MG63 (cell line): ENCODE measurements at regions not wholly inside any gene's neighbourhood (a gene's known extent, or its start where the extent isn't known, plus 50 kb on each side); places are given as distances from the start of the nearest gene placed in this dataset.

Source experiments
- DNase-seq: peaks from one replicate; pipeline ENCODE4 v3.0.0-alpha.2; 2020
- H3K27me3 ChIP-seq: fragments of 250-450 bp; sonication (Bioruptor Pico); 2 replicates; pipeline ENCODE4 v1.5.1; 2020; ENCODE audit warnings: mild to moderate bottlenecking, moderate library complexity
- H3K36me3 ChIP-seq: fragments of 250-450 bp; sonication (Bioruptor Pico); 2 replicates; pipeline ENCODE4 v1.5.1; 2020; ENCODE audit warnings: mild to moderate bottlenecking, moderate library complexity
- H3K4me3 ChIP-seq: fragments of 250-450 bp; sonication (Bioruptor Pico); 2 replicates; pipeline ENCODE4 v1.5.1; 2020; ENCODE audit warnings: mild to moderate bottlenecking, moderate library complexity
- H3K9me3 ChIP-seq: fragments of 250-450 bp; sonication (Bioruptor Pico); 2 replicates; pipeline ENCODE4 v1.5.1; 2020; ENCODE audit warnings: mild to moderate bottlenecking, moderate library complexity

DNA sequence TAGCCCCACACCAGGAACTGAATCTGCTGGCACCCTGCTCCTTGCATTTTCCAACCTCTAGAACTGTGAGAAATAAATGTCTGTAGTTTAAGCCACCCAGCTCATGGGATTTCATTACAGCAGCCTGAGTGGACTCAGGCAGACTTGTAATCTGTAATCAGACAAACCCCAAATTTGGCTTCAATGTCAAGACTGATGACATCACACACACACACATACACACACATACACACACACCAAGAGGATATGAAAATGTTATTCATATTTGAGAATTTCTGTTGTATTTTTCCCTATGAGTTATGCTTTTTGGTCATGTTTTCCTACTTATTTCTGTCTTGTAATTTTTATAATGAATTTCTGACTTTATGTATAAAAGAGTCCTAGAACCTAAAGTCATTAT lies 83.8 kb upstream of the GLI2 start:
- DNase-seq = no peak
- Histone ChIP-seq H3K4me3 (no peak overlapping the region), H3K36me3 (no peaks in the 10 kb centered on the region), H3K9me3 (peaks cover 26% of the 10 kb centered on the region), H3K27me3 (no peaks in the 10 kb centered on the region)

DNA sequence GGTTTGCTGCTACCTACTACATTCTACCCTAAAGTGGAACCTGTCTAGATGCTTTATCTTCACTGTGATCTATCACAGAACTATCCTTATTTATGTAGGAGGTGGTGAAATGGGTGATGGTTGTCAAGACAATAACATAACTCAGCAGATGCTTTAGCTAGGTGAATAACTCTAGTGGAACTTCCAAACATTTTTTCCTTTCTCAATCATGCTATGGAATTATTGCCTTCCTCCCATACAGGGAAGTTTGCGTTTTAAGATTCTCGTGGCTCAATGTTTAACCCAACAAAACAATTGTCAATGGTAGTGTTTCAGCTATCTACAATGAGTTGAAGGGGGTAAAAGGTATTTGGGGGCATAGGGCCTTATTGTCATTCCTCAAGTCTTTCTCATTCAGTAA lies 82.6 kb upstream of the GLI2 start:
- no peaks in the 10 kb centered on the region for H3K36me3 ChIP-seq
- no peaks in the 10 kb centered on the region for H3K27me3 ChIP-seq
- H3K4me3 ChIP-seq = no peak overlapping the region
- no peak for DNase-seq
- peaks cover 25% of the 10 kb centered on the region for H3K9me3 ChIP-seq

DNA sequence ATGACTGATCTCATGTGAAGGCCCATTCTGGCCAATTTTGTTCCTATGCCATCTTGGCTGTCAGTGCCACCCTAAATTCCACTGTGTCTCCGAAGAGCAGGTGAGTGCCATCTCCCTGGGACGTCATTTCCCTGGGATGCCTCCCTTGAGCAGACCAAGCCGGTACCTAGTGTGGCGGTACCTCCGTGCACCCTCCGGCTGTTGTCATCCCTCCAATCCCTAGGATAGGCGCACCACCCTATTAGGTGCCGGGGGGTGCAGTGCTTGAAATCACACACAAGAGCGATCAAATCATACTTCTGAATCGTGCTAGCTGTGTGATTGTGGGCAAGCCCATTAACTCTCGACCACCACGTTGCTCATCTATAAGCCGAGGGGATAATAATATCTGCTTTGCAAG lies 81.8 kb upstream of the GLI2 start:
- Histone ChIP-seq H3K27me3 (no peaks in the 10 kb centered on the region), H3K9me3 (peaks cover 21% of the 10 kb centered on the region)
- no peak for DNase-seq

DNA sequence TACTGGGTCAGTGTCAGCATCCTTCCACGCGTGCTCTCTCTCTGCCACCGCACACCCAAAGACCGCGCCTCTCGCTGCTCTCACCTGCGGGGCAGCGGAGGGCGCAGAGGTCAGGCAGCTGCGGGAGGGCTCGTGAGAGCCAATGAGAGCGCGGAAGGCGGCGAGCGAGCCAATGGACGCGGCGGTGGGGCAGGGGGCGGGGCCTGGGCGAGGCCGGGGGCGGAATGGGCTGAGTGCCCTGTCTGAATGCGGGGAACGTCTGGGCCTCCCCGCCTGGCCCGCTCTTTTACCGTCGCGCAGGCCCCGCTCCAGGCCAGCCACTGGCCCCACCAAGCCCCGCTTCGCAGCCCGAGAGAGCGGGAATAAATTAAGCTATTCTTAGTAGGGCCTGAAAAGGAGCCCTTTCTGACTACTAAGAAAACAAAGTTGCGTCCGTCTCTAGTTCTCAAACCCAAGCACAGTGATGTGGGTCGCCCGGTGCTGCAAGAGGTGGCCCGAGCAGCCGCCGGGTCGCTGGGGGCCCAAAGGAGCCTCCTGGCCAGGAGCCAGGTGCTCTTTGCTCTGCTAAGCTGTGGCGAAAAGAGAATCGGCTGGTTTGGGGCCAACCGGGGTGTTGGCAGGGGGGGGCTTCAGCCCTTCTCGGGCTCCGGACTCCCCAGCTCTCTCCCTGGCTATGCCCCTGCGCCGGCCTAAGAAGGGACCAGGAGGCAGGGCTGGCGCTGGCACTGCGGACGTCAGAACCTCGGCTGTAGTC lies 81.1 kb upstream of the GLI2 start:
- DNase-seq = no peak
- Histone ChIP-seq H3K9me3 (peaks cover 19% of the 10 kb centered on the region), H3K36me3 (no peaks in the 10 kb centered on the region), H3K4me3 (no peak overlapping the region), H3K27me3 (no peaks in the 10 kb centered on the region)

More for the DNA sequence above, 81.8 kb upstream of the GLI2 start:
- no peak overlapping the region for H3K4me3 ChIP-seq
- no peaks in the 10 kb centered on the region for H3K36me3 ChIP-seq

DNA sequence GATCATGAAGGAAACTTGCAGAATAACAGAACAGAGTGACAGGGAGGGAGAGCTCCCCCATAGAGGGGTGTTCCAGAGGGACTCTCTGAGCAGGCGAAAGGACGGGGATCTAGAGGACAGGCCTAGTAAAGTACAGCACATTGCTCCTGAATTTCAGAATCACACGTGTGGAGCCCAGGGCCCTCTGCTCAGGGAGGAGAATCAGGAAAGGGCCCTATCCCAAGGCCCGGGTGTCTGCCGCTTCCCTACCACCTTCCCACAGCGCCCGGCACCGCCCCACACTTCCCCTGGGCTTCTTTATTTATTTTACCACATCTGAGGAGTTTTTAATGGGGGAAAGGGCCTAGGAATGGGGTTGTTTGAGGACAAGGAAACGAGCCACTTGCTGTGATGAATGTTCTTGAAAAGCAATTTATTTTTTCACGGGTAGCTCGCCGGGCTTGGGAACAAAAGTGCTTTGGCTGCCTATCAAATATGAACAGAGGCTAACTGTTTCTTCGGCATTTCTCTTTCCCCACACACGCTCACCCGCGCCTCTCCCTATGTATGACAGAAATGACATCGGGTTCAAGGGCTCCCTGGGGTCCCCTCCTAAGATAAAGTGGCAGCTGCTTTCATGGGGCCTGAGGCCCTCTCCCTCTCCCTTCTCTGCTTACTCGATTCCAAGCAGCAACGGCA lies 79.3 kb upstream of the GLI2 start:
- Histone ChIP-seq H3K9me3 (peaks cover 5% of the 10 kb centered on the region; the same call in 1 of the 2 replicates), H3K36me3 (no peaks in the 10 kb centered on the region), H3K4me3 (no peak overlapping the region), H3K27me3 (no peaks in the 10 kb centered on the region)
- DNase-seq = no peak

DNA sequence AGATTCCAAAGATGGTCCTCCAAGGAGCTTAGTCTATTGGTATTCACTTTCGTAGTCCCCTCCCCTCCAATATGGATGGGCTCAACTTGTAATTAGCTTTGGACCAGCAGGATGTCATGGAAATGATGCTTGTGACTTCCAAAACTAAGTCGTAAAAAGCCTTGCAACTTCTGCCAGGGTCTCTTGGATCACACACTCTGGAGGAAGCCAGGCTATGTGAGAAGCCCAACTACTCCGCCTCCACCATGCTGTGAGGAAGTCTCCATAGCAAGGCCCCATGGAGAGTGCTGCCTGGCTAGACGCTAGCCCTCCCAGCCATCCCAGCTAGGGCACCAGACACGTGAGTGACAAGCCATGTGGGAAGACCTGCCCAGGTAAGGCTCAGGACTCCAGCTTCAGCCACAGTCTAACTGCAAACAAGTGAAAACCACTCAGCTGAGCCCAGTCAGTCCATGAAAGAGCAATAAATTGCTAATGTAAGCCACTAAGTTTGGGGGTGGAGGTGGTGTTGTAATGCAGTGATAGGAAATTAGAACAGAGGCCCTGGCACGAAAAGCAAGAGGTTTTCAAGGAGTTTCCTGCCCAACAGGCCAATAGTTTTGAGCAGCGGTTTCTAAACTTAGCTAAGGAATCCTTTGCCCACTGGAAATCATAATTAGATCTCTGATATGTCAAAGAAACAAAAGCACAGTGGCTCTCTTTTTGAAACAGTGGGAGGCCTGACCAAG lies 77.5 kb upstream of the GLI2 start:
- no peak overlapping the region for H3K4me3 ChIP-seq

DNA sequence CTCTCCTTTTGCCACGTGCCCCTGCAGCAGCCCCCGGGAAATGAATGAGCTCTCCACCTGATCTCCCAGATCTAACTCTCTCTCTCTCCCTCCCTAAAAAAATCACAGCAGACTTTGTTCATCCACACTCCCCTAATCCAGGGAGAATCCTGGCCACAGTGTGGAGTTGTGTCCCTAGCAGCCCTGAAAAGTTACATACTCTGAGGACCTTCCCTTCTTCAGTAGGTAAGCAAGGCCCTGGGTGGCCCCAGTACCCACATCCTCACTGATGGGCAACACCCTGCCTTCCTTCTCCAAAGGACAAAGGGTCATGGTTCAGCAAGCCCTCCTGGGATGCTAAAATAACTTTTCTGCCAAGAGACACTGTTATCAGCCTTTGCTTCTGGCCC lies 76.9 kb upstream of the GLI2 start:
- no peaks in the 10 kb centered on the region for H3K27me3 ChIP-seq
- no peaks in the 10 kb centered on the region for H3K36me3 ChIP-seq
- no peak for DNase-seq
- no peak overlapping the region for H3K4me3 ChIP-seq
- no peaks in the 10 kb centered on the region for H3K9me3 ChIP-seq

More for the DNA sequence above, 77.5 kb upstream of the GLI2 start:
- Histone ChIP-seq H3K27me3 (no peaks in the 10 kb centered on the region), H3K9me3 (no peaks in the 10 kb centered on the region), H3K36me3 (no peaks in the 10 kb centered on the region)
- DNase-seq = no peak

DNA sequence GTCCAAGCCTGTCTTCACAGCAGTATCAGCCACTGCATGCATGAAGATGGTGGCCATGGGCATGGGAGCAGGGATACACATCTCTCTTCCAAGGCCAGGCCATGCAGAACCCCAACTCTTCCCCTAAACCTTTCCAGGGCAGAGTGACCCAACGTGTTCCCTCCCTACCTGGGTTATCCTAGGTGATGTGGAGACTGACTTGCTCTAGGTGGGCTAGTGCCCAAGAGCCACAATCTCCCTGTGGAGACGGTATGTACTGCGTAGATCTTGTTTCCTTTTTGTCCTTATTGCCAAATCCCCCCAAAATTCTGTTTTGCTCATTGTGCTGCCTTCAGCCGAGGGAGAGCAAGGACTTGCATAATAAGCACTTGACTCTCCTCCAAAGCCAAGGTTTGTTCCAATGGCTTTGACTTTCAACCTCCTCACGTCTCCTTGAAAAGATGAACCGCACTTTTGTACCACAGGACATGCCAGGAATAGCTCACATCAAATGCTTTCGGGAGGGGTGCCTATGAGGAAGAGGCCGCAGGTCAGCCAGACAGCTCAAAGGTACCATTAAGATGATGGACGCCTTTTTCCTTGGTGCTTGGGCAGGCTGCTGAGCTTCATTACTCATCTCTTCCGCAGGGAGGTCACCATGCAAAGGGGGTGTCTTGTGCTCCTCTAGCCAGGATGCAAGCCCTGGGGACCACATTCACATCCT lies 76.2 kb upstream of the GLI2 start:
- Histone ChIP-seq H3K36me3 (no peaks in the 10 kb centered on the region), H3K9me3 (peaks cover 2% of the 10 kb centered on the region; the same call in 1 of the 2 replicates), H3K27me3 (no peaks in the 10 kb centered on the region), H3K4me3 (no peak overlapping the region)
- DNase-seq = no peak

DNA sequence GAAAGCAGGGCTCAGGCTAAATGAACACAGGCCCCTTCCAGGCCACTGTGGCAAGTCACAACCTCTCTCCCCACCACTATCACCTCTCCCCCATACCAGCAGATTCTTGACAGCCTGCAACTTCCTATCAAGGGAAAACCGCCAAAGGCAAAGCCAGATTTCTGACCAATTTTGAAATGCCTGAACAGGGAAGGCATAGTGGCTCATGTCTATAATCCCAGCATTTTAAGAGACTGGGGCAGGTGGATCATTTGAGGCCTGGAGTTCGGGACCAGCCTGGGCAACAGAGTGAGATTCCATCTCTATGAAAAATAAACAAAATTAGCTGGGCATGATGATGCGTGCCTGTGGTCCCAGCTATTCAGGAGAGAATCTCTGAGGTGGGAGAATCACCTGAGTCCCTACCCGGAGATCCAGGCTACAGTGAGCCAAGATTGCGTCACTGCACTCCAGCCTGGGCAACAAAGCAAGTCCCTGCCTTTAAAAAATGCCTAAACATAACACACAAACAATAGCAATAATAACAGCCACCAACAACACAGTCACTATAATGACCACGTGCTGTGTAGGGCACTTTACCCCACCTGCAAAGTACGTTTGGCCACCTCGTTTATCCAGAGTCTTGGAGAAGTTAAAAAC lies 75.5 kb upstream of the GLI2 start:
- no peaks in the 10 kb centered on the region for H3K27me3 ChIP-seq
- DNase-seq = no peak
- H3K9me3 ChIP-seq = peaks cover 7% of the 10 kb centered on the region
- no peak overlapping the region for H3K4me3 ChIP-seq
- no peaks in the 10 kb centered on the region for H3K36me3 ChIP-seq

DNA sequence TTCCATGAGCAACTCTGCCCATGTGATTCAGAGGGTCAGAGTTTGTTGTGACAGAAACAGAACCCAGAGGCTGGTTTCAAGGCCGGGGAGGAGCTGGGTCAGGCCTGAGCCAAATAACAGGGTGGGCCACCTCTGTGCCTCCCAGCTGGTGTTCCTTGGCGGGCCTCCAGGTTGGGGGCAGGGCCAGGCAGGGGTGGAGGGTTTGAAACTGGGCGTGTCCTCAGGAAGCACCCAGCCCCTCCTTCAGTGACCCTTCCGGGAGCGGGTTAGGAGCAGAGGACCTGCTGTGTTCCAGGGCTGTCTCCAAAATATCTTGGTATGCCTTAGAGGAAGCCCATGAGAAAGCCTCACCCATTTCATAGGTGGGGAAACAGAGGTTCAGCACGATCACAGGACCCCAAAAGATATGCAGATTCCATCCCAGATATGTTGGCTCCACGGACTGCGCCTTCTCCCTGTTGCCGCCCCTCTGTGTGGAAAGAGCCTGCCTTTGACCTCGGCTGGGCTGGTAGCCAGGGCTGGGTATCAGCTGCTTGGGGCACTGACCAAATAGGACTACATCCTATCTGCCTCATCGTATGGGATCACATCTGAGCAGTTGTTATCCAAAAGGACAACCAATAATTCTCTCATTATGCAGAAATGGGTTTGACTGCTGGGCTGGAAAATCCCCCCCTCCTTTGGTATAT lies 74.8 kb upstream of the GLI2 start:
- H3K4me3 ChIP-seq = no peak overlapping the region
- H3K36me3 ChIP-seq = no peaks in the 10 kb centered on the region
- peaks cover 14% of the 10 kb centered on the region for H3K9me3 ChIP-seq
- H3K27me3 ChIP-seq = no peaks in the 10 kb centered on the region
- no peak for DNase-seq

DNA sequence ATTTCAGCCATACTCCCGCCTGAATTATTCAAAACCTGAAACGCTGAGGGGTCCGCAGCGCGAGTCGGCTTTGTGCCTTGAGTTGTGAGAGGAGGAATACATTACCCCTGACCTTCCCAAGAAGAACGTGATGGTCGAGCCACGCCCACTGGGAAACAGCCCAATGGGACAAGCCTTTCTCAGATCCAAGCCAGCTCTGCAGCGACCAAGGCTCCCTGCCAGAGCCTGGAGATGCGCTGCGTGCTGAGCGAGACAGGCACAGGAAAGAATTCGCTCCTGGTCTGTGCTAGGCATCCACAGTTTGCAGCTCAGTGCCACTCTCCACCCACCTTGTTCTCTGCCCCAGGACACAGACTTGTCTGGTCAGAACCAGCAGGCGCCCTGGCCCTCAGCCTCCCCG lies 74.1 kb upstream of the GLI2 start:
- H3K27me3 ChIP-seq = no peaks in the 10 kb centered on the region
- H3K9me3 ChIP-seq = peaks cover 21% of the 10 kb centered on the region
- no peak for DNase-seq
- H3K36me3 ChIP-seq = no peaks in the 10 kb centered on the region
- no peak overlapping the region for H3K4me3 ChIP-seq

DNA sequence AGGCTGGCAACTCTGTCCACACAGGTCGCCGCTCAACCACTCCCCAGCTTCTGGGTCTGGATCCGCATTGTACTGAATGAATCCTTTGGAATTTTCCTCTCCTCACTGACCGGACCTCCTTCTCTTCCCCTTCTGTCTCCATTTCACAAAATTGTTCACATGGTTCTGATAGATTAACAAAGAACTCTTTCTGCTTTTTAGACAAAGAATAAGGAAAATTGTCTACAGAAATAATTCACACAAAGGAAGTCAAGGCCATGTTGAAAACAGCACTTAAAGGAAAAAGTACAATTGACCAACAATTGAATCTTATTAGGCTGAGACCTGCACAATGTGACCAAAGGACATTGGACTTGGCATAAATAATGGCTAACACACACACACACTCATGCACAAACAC lies 73.6 kb upstream of the GLI2 start:
- Histone ChIP-seq H3K36me3 (no peaks in the 10 kb centered on the region), H3K27me3 (no peaks in the 10 kb centered on the region), H3K4me3 (no peak overlapping the region), H3K9me3 (peaks cover 25% of the 10 kb centered on the region)
- no peak for DNase-seq

DNA sequence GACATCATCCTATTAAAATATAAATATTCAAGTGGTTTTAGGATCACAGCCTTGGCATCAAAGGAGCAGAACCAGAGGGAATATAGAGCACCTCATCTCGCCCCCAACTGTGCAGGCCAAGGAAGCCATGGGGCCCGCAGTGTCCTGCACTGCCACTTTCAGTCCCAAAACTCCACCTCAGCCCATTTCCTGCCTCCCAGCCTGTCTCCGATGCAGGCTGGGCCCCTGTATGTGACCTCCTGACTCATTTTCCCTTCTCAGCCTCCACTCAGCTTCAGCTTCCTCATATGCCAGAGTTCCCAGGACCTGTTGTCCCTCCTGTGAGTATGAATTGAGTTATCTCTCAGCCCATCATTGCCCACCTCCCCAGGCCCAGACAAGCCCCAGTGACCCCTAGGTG lies 72.9 kb upstream of the GLI2 start:
- no peak for DNase-seq
- H3K27me3 ChIP-seq = no peaks in the 10 kb centered on the region
- H3K36me3 ChIP-seq = no peaks in the 10 kb centered on the region
- H3K4me3 ChIP-seq = no peak overlapping the region
- peaks cover 27% of the 10 kb centered on the region for H3K9me3 ChIP-seq

DNA sequence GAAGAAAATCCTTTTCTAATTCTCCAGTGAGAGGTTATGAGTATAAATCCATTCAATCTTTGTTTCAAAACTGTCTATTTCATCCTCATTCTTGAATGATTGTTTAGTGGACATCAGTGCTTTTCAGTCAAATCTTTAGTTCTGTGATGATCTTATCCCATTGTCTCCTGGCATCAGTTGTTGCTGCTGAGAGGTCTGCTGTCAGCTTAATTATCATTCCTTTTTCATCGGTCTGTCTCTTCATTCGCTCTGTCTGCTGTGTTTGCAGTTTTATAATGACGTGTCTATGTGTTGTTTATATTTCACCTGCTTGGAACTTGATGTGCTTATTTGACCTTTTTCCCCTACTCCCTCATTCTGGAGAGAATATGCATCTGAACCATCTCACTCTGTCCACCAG lies 69.2 kb upstream of the GLI2 start:
- Histone ChIP-seq H3K4me3 (no peak overlapping the region), H3K27me3 (no peaks in the 10 kb centered on the region), H3K36me3 (no peaks in the 10 kb centered on the region), H3K9me3 (peaks cover 27% of the 10 kb centered on the region)
- DNase-seq = no peak

DNA sequence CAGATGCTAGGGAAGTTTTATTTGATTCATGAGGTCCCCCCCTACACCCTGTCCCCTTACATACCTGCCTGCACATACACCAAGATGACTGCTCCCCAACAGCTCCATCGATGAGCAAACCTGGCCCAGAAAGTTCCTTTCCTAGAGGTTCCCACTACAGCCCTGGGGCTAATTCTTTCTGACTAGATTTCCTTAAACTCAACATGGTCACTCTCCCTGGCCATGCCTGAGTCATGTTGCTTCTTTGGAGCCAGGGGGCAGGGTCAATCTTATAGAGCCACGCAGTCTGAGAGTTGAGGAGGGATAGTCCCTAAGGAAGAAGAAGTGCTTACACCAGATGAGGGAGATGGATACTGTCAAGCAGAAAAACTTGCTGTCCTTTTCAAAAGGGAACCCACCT lies 67.7 kb upstream of the GLI2 start:
- DNase-seq = no peak
- Histone ChIP-seq H3K4me3 (no peak overlapping the region), H3K9me3 (peaks cover 27% of the 10 kb centered on the region), H3K27me3 (no peaks in the 10 kb centered on the region), H3K36me3 (no peaks in the 10 kb centered on the region)
